Ascending aorta (tissue), 2 donors: ENCODE measurements at regions not wholly inside any gene's neighbourhood (a gene's known extent, or its start where the extent isn't known, plus 50 kb on each side); places are given as distances from the start of the nearest gene placed in this dataset.

ENCODE experiments used
- DNase-seq, 2 donors: peaks; one replicate each; pipeline ENCODE4 v3.0.0-alpha.2; 2019; ENCODE audit warnings: low spot score in 2 of 2
- H3K27ac ChIP-seq, 2 donors: fragments of 200-600 bp; sonication (generic); one replicate each; pipeline ENCODE4 v1.5.1; 2016 to 2017; ENCODE audit warnings: mild to moderate bottlenecking in 1 of 2
- H3K27me3 ChIP-seq: fragments of 200-600 bp; sonication (generic); one replicate; pipeline ENCODE4 v1.5.1; 2017
- H3K36me3 ChIP-seq, 2 donors: fragments of 200-600 bp; sonication (generic); one replicate each; pipeline ENCODE4 v1.5.1; 2016
- H3K4me1 ChIP-seq, 2 donors: fragments of 200-600 bp; sonication (generic); one replicate each; pipeline ENCODE4 v1.5.1; 2016 to 2017; ENCODE audit warnings: mild to moderate bottlenecking in 1 of 2
- H3K4me3 ChIP-seq, 2 donors: fragments of 200-600 bp; sonication (generic); one replicate each; pipeline ENCODE4 v1.5.1; 2016 to 2017; ENCODE audit warnings: mild to moderate bottlenecking in 1 of 2
- H3K9me3 ChIP-seq, 2 donors: fragments of 200-600 bp; sonication (generic); one replicate each; pipeline ENCODE4 v1.5.1; 2016
- intact Hi-C: fragments of 100-400 bp; cut with DNase I; formaldehyde crosslinking; loops from one replicate; pipeline ENCODE4 v1.15.1; 2023
- TF ChIP-seq, protein P1 (sequence below), 3 experiments: fragments of 200-600 bp in 2 of 3; fragments of 450-650 bp in 1 of 3; sonication (generic) in 2 of 3; IDR thresholded peaks; one replicate each; pipeline ENCODE4 v1.5.1; 2016 to 2019; ENCODE audit warnings: antibody characterized with exemption in 3 of 3, mild to moderate bottlenecking in 1 of 3, moderate library complexity in 1 of 3

DNA sequence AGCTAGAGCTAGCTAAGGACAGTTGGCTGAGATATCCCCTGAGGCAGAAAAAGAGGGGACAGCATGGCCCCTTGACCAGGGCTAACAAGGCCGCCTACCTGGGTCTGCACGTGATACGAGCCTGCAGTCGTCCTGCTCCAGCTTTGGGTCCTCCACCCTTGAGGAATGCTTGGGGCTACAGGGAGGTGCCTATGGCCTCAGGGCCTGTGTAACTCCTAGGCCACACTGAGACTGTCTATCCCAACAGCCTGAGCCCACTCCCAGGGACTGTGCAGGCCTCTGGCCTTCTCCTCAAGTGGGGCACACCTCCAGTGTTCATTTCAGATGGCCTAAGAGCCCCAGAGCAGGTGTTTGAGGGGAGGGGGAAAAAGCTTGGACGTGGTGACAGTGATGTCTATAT is 136.7 kb upstream of the SATB2 start:
- no peaks in the 10 kb centered on the region for H3K9me3 ChIP-seq
- H3K36me3 ChIP-seq: no peaks in the 10 kb centered on the region
- H3K27me3 ChIP-seq: no peaks in the 10 kb centered on the region
- intact Hi-C loops: no loop called here
- no peak overlapping the region for H3K4me3 ChIP-seq
- DNase-seq: no peak
- no peak overlapping the region for H3K27ac ChIP-seq
- no peaks in the 10 kb centered on the region for H3K4me1 ChIP-seq
- TF ChIP-seq, protein P1, sequence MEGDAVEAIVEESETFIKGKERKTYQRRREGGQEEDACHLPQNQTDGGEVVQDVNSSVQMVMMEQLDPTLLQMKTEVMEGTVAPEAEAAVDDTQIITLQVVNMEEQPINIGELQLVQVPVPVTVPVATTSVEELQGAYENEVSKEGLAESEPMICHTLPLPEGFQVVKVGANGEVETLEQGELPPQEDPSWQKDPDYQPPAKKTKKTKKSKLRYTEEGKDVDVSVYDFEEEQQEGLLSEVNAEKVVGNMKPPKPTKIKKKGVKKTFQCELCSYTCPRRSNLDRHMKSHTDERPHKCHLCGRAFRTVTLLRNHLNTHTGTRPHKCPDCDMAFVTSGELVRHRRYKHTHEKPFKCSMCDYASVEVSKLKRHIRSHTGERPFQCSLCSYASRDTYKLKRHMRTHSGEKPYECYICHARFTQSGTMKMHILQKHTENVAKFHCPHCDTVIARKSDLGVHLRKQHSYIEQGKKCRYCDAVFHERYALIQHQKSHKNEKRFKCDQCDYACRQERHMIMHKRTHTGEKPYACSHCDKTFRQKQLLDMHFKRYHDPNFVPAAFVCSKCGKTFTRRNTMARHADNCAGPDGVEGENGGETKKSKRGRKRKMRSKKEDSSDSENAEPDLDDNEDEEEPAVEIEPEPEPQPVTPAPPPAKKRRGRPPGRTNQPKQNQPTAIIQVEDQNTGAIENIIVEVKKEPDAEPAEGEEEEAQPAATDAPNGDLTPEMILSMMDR (IDR thresholded peaks at IDR 0.05): no peak

DNA sequence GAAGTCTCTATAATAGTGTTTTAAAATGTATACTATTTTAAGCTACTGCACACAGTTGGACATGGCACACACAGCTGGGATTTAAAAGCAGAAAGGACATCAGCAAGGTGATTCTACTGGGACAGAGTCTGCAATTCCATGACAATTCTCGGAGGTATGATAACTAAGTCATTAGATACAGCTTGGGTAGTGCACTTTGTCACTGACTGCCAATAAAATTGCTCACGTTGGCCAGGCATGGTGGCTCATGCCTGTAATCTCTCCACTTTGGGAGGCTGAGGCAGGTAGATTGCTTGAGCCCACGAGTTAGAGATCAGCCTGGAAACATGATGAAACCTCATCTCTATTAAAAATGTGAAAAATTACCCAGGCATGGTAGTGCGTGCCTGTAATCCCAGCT is 134.1 kb upstream of the SATB2 start:
- TF ChIP-seq, protein P1 (IDR thresholded peaks at IDR 0.05): no peak
- intact Hi-C loops: no loop called here
- Histone ChIP-seq H3K27ac (no peak overlapping the region), H3K4me1 (no peaks in the 10 kb centered on the region), H3K27me3 (no peaks in the 10 kb centered on the region), H3K9me3 (no peaks in the 10 kb centered on the region), H3K4me3 (no peak overlapping the region), H3K36me3 (no peaks in the 10 kb centered on the region)
- no peak for DNase-seq

DNA sequence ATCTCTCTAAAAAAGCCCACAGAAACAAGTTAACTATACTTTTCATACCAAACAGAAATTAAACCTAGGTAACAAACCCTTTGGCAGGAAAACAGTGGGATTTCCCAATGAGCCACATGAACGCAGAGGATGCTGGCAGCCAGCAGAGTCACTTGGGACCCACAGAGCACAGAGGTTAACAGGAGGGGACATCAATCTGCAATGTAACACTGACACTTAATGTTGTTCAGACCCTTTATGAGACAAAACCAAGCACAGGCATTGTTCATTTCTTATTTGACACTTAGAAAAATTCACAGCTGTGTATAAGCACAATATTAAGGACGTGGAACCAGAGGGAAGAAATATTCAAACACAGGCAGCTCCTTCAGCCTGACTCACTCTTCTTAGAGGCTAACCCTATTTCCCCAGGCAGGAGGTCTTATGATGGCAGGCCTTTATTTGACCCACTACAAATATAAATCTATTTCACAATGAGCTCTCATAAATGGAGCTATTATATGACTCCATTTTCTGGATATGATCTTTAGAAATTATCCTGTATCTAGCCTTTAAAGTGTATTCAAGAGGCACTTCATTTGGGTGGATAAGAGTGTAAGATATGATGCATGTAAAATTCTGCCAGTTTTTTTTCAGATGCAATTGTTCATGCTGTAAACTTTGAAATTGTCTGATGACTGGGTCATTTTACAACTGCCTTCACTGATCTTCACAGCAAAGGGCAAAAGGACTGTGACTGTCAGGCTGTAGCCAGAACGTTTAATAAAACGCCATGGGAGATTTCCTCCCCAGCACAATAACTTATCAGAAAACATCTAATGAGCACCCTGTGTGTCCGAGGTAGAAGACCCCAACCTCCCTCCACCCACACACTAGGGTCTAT is 132.8 kb upstream of the SATB2 start:
- Histone ChIP-seq H3K27ac (no peak overlapping the region), H3K4me3 (no peak overlapping the region), H3K9me3 (no peaks in the 10 kb centered on the region), H3K36me3 (no peaks in the 10 kb centered on the region), H3K4me1 (no peaks in the 10 kb centered on the region), H3K27me3 (no peaks in the 10 kb centered on the region)
- intact Hi-C loops: no loop called here
- TF ChIP-seq, protein P1 (IDR thresholded peaks at IDR 0.05): no peak
- DNase-seq: no peak

DNA sequence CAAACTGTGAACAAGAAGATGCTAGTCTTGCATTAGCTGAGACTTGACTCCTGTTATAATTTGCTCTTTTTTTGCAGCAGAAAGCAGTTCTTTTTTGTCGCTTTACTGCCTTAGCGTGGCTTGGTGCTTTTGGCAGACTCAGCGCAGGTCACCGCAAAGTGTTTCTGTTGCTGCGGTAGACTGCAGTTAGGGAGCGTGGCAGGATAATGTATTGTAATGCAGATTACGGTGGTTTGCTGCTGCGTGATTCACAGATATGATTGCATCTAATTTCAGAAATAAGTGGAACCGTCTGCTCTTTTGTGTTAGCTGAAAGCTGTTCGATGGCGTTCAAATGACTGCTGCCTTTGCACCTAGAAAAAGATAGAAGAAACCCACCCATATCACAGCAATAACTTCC is 131.6 kb upstream of the SATB2 start:
- DNase-seq: no peak
- Histone ChIP-seq H3K27me3 (no peaks in the 10 kb centered on the region), H3K4me3 (no peak overlapping the region), H3K4me1 (no peaks in the 10 kb centered on the region), H3K27ac (no peak overlapping the region), H3K36me3 (no peaks in the 10 kb centered on the region), H3K9me3 (no peaks in the 10 kb centered on the region)
- intact Hi-C loops: no loop called here
- TF ChIP-seq, protein P1 (IDR thresholded peaks at IDR 0.05): no peak

DNA sequence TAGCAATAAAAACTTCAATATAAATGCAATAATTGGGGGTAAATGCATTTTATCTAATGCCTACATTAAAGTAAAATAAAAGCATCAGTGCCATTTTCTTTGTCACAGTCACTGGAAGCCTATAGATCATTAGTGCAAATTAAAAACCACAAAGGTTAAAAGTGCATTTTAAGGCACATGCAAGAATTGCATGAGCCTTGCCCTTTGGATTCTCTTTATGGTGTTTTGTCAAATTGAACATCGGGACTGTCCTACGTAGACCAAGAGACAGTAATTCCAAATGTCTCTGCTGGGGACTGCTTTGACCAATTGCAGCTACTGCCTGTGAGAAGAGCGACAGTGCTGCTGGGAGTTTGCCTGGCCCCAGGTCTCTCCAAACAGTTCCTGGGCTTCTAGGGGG is 130.3 kb upstream of the SATB2 start:
- no peak for DNase-seq
- Histone ChIP-seq H3K9me3 (no peaks in the 10 kb centered on the region), H3K27me3 (no peaks in the 10 kb centered on the region), H3K36me3 (no peaks in the 10 kb centered on the region), H3K27ac (no peak overlapping the region), H3K4me1 (no peaks in the 10 kb centered on the region), H3K4me3 (no peak overlapping the region)
- TF ChIP-seq, protein P1 (IDR thresholded peaks at IDR 0.05): no peak
- intact Hi-C loops: no loop called here
